GM12878 (cell line): ENCODE measurements at regions not wholly inside any gene's neighbourhood (a gene's known extent, or its start where the extent isn't known, plus 50 kb on each side); places are given as distances from the start of the nearest gene placed in this dataset.

Source experiments
- ATAC-seq: fragments of 200-7000 bp; cut with Tn5 transposase; 3 replicates; pipeline ENCODE4 v1.9.1; 2020; ENCODE audit warnings: mild to moderate bottlenecking, moderate library complexity
- BruUV-seq: library from RNA; stranded (reverse); fragments of 400-500 nt; replicated peaks from 2 replicates; lab custom pipeline; 2021; lab: Mats Ljungman, UMichigan
- CTCF ChIA-PET: fragments of 300-600 bp; sonication (Branson Sonifier 250); formaldehyde crosslinking; extraction: SDS; loops from one replicate; lab custom pipeline; 2021; ENCODE audit warnings: inconsistent platforms; lab: Yijun Ruan, JAX
- POLR2A ChIA-PET: fragments of 350-600 bp; formaldehyde crosslinking; extraction: SDS; loops from one replicate; lab custom pipeline; 2021; ENCODE audit warnings: inconsistent platforms; lab: Charles Lee
- RAD21 ChIA-PET: fragments of 300-600 bp; sonication (Branson Sonifier 250); formaldehyde crosslinking; loops from one replicate; lab custom pipeline; 2023; ENCODE audit warnings: antibody characterized with exemption; ENCODE audit not compliant: unreplicated experiment; lab: Charles Lee
- SMC1A ChIA-PET: fragments of 300-600 bp; sonication (Branson Sonifier 250); formaldehyde crosslinking; loops from one replicate; lab custom pipeline; 2023; ENCODE audit not compliant: unreplicated experiment, uncharacterized antibody; lab: Charles Lee
- DNase-seq: peaks from one replicate; pipeline ENCODE4 v3.0.0-alpha.2; 2011; ENCODE audit warnings: low read depth, low spot score
- FAIRE-seq: peaks from 3 replicates; lab custom pipeline; 2011; peaks lifted over from hg19 to GRCh38; lab: Jason Lieb, UNC
- H2AFZ ChIP-seq: 2 replicates; pipeline ENCODE4 v1.6.0; 2011; ENCODE audit warnings: low read depth, low read length, control low read depth; ENCODE audit not compliant: control insufficient read depth
- H3K27ac ChIP-seq: 2 replicates; pipeline ENCODE4 v1.5.1; 2011; ENCODE audit warnings: control low read depth; ENCODE audit not compliant: control insufficient read depth, insufficient read depth
- H3K27me3 ChIP-seq, 2 experiments: replicated peaks in 1 of 2; 2 replicates each; pipeline versions ENCODE4 v1.6.0 to v1.6.1; 2011; ENCODE audit warnings: low read length in 1 of 2; ENCODE audit not compliant: control insufficient read depth in 2 of 2, insufficient read depth in 2 of 2
- H3K36me3 ChIP-seq, 2 experiments: 2 replicates each; pipeline ENCODE4 v1.5.1; 2011; ENCODE audit warnings: low read length in 1 of 2; ENCODE audit not compliant: control insufficient read depth in 2 of 2, insufficient read depth in 2 of 2
- H3K4me1 ChIP-seq: 2 replicates; pipeline ENCODE4 v1.6.1; 2011; ENCODE audit warnings: mild to moderate bottlenecking, low read length, moderate library complexity, mixed read lengths; ENCODE audit not compliant: control insufficient read depth, insufficient read depth
- H3K4me2 ChIP-seq: 2 replicates; pipeline ENCODE4 v1.6.0; 2011; ENCODE audit warnings: control low read depth; ENCODE audit not compliant: control insufficient read depth, insufficient read depth
- H3K4me3 ChIP-seq: fragments of 200-600 bp; sonication (generic); 2 replicates; pipeline ENCODE4 v1.5.1; 2016
- H3K79me2 ChIP-seq: 2 replicates; pipeline ENCODE4 v1.6.0; 2011; ENCODE audit warnings: low read length; ENCODE audit not compliant: control insufficient read depth, insufficient read depth
- H3K9ac ChIP-seq: 2 replicates; pipeline ENCODE4 v1.8.0; 2011; ENCODE audit warnings: low read length, control low read depth, mixed read lengths; ENCODE audit not compliant: control insufficient read depth, insufficient read depth
- H3K9me3 ChIP-seq: replicated peaks from 3 replicates; pipeline ENCODE4 v1.5.1; 2011; ENCODE audit warnings: mild to moderate bottlenecking, low read length; ENCODE audit not compliant: control insufficient read depth, insufficient read depth
- H4K20me1 ChIP-seq: 2 replicates; pipeline ENCODE4 v1.6.0; 2011; ENCODE audit not compliant: control insufficient read depth, insufficient read depth
- ATF7 ChIP-seq: fragments of 450-650 bp; IDR thresholded peaks from 2 replicates; pipeline ENCODE4 v1.6.1; 2016; ENCODE audit warnings: low read depth, mild to moderate bottlenecking
- BACH1 ChIP-seq: fragments of 450-650 bp; IDR thresholded peaks from 2 replicates; pipeline ENCODE4 v1.6.1; 2017; ENCODE audit warnings: mild to moderate bottlenecking, borderline replicate concordance
- CBX5 ChIP-seq: sonication (generic); IDR thresholded peaks from 2 replicates; pipeline ENCODE4 v1.6.1; 2016; ENCODE audit warnings: low read depth, moderate library complexity, mild to moderate bottlenecking, inconsistent platforms
- CHD1 ChIP-seq: IDR thresholded peaks from 2 replicates; pipeline ENCODE4 v1.6.1; 2012; ENCODE audit warnings: low read depth, low read length, improper control_type of control experiment
- EP300 ChIP-seq, 2 experiments: fragments of 150-350 bp in 1 of 2; IDR thresholded peaks; 2 replicates each; pipeline ENCODE4 v1.6.1; 2011 to 2012; ENCODE audit warnings: low read depth in 2 of 2, low read length in 2 of 2, borderline replicate concordance in 1 of 2, improper control_type of control experiment in 1 of 2, inconsistent platforms in 1 of 2; ENCODE audit not compliant: control insufficient read depth in 1 of 2
- IRF4 ChIP-seq: IDR thresholded peaks from 2 replicates; pipeline ENCODE4 v1.6.1; 2011; ENCODE audit warnings: low read depth, low read length
- JUND ChIP-seq: IDR thresholded peaks from 2 replicates; pipeline ENCODE4 v1.6.1; 2012; ENCODE audit warnings: low read depth, mild to moderate bottlenecking, low read length, improper control_type of control experiment, moderate library complexity
- KAT2A ChIP-seq: conservative IDR thresholded peaks from 2 replicates; pipeline ENCODE4 v1.6.1; 2011; ENCODE audit warnings: low read depth, low read length; ENCODE audit not compliant: control insufficient read depth
- MTA3 ChIP-seq: IDR thresholded peaks from 2 replicates; pipeline ENCODE4 v1.6.1; 2012; ENCODE audit warnings: low read length, inconsistent platforms, borderline replicate concordance
- ZNF622 ChIP-seq: fragments of 450-650 bp; IDR thresholded peaks from 2 replicates; pipeline ENCODE4 v1.6.1; 2017; ENCODE audit warnings: mild to moderate bottlenecking, inconsistent platforms
- WGBS: methylation state at CpG from one replicate; pipeline ENCODE4 v1.1.6; 2016; ENCODE audit warnings: low lambda C conversion rate; ENCODE audit not compliant: insufficient replicate concordance, insufficient coverage; ENCODE audit errors: missing lambda C conversion rate; 5-methylcytosine and 5-hydroxymethylcytosine counted together
- in situ Hi-C: fragments of 300-500 bp; cut with MboI; formaldehyde crosslinking; loops from 9 replicates; pipeline ENCODE4 v1.14.3; 2018; ENCODE audit warnings: mixed read lengths
- intact Hi-C: fragments of 100-400 bp; cut with micrococcal nuclease; formaldehyde crosslinking; loops from one replicate; pipeline ENCODE4 v1.14.2; 2022; ENCODE audit not compliant: unreplicated experiment
- TF ChIP-seq, protein P1 (sequence below): IDR thresholded peaks from 2 replicates; pipeline ENCODE4 v1.6.1; 2011; ENCODE audit warnings: mild to moderate bottlenecking, low read depth, low read length, moderate library complexity; ENCODE audit not compliant: insufficient replicate concordance
- TF ChIP-seq, protein P2 (sequence below): IDR thresholded peaks from 2 replicates; pipeline ENCODE4 v1.6.1; 2012; ENCODE audit warnings: low read length, inconsistent platforms
- TF ChIP-seq, protein P3 (sequence below), 3 experiments: IDR thresholded peaks in 2 of 3; conservative IDR thresholded peaks in 1 of 3; 2 replicates each; pipeline ENCODE4 v1.5.1; 2011; ENCODE audit warnings: low read depth in 3 of 3, low read length in 3 of 3, mild to moderate bottlenecking in 3 of 3, control low read depth in 2 of 3, moderate library complexity in 2 of 3, inconsistent platforms in 1 of 3, mixed read lengths in 1 of 3; ENCODE audit not compliant: control insufficient read depth in 2 of 3, insufficient read depth in 1 of 3; ENCODE audit errors: extremely low read depth in 1 of 3
- TF ChIP-seq, protein P4 (sequence below): fragments of 450-650 bp; IDR thresholded peaks from 2 replicates; pipeline ENCODE4 v1.6.1; 2018; ENCODE audit warnings: borderline replicate concordance, mild to moderate bottlenecking; ENCODE audit not compliant: partially characterized antibody

DNA sequence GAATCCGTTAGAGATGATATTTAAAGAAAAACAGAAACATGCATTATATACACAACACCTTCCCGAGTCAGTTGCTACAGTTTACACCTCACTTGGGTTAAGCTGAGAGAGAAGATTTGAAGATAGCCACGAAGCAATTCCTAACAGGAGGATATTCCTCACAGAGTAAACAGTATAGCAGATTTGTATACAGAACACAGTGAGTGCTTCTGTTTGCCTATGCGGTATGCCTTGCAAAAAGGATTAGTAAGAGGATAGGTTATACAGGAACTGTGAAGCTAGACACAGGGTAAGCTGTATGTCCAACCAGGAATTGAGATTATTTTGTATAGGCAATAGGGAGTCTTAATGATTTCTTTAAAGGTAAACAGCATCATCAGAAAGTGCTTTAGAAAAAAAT is 471.8 kb downstream of the LIG4 start (continued):
- TF ChIP-seq, protein P1, sequence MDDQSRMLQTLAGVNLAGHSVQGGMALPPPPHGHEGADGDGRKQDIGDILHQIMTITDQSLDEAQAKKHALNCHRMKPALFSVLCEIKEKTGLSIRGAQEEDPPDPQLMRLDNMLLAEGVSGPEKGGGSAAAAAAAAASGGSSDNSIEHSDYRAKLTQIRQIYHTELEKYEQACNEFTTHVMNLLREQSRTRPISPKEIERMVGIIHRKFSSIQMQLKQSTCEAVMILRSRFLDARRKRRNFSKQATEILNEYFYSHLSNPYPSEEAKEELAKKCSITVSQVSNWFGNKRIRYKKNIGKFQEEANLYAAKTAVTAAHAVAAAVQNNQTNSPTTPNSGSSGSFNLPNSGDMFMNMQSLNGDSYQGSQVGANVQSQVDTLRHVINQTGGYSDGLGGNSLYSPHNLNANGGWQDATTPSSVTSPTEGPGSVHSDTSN = no peak
- TF ChIP-seq CHD1 (no peak), JUND (no peak), BACH1 (no peak)

DNA sequence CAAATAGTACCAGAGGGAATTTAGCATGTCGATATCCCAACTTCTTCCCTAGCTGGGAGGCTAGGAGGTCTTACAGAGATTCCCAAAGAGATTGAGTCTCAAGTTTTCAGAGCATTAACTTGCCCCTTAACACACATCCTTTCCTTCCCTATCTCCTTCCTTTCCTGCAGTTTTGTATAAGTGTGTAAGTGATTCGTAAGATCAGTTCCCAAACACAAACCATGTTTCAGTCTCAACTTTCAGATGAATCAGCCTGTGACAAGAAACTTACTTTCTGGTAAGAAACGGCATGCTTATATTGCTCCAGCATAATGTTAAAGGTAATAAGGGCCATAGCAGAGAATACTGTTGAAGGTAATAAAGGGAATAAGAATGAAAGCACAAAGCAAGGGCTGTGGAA is 472.2 kb downstream of the LIG4 start:
- Histone ChIP-seq H3K9ac (no peak overlapping the region), H4K20me1 (no peaks in the 10 kb centered on the region), H3K79me2 (no peaks in the 10 kb centered on the region), H3K9me3 (no peaks in the 10 kb centered on the region), H3K4me2 (no peak overlapping the region), H3K4me1 (no peaks in the 10 kb centered on the region), H2AFZ (no peak overlapping the region), H3K27ac (no peak overlapping the region), H3K4me3 (no peak overlapping the region), H3K36me3 (no peaks in the 10 kb centered on the region), H3K27me3 (no peaks in the 10 kb centered on the region)
- in situ Hi-C loops = no loop called here
- no TSS peak for BruUV-seq
- FAIRE-seq = no peak
- intact Hi-C loops = no loop called here
- ATAC-seq = no peak
- 10% methylated on average over 3 of the region's 3 CpGs for WGBS
- RAD21 ChIA-PET = no interaction called here
- CTCF ChIA-PET = no interaction called here
- DNase-seq = no peak
- SMC1A ChIA-PET = no interaction called here
- POLR2A ChIA-PET = no interaction called here
- TF ChIP-seq, protein P2, sequence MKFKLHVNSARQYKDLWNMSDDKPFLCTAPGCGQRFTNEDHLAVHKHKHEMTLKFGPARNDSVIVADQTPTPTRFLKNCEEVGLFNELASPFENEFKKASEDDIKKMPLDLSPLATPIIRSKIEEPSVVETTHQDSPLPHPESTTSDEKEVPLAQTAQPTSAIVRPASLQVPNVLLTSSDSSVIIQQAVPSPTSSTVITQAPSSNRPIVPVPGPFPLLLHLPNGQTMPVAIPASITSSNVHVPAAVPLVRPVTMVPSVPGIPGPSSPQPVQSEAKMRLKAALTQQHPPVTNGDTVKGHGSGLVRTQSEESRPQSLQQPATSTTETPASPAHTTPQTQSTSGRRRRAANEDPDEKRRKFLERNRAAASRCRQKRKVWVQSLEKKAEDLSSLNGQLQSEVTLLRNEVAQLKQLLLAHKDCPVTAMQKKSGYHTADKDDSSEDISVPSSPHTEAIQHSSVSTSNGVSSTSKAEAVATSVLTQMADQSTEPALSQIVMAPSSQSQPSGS = no peak
- TF ChIP-seq EP300 (IDR thresholded peaks at IDR 0.05; ENCODE audit: borderline replicate concordance in 1 of 2, control insufficient read depth in 1 of 2, low read depth in 2 of 2, low read length in 2 of 2) = no peak
- no peak for TF ChIP-seq KAT2A
- no peak for TF ChIP-seq IRF4
- TF ChIP-seq ATF7 = no peak
- TF ChIP-seq MTA3 = no peak
- TF ChIP-seq, protein P3, sequence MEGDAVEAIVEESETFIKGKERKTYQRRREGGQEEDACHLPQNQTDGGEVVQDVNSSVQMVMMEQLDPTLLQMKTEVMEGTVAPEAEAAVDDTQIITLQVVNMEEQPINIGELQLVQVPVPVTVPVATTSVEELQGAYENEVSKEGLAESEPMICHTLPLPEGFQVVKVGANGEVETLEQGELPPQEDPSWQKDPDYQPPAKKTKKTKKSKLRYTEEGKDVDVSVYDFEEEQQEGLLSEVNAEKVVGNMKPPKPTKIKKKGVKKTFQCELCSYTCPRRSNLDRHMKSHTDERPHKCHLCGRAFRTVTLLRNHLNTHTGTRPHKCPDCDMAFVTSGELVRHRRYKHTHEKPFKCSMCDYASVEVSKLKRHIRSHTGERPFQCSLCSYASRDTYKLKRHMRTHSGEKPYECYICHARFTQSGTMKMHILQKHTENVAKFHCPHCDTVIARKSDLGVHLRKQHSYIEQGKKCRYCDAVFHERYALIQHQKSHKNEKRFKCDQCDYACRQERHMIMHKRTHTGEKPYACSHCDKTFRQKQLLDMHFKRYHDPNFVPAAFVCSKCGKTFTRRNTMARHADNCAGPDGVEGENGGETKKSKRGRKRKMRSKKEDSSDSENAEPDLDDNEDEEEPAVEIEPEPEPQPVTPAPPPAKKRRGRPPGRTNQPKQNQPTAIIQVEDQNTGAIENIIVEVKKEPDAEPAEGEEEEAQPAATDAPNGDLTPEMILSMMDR (IDR thresholded peaks at IDR 0.05 in 2 of 3, conservative IDR thresholded peaks at IDR 0.05 in 1 of 3; ENCODE audit: control insufficient read depth in 2 of 3, extremely low read depth in 1 of 3, insufficient read depth in 1 of 3, low read depth in 3 of 3, low read length in 3 of 3) = no peak
- no peak for TF ChIP-seq ZNF622
- TF ChIP-seq, protein P4, sequence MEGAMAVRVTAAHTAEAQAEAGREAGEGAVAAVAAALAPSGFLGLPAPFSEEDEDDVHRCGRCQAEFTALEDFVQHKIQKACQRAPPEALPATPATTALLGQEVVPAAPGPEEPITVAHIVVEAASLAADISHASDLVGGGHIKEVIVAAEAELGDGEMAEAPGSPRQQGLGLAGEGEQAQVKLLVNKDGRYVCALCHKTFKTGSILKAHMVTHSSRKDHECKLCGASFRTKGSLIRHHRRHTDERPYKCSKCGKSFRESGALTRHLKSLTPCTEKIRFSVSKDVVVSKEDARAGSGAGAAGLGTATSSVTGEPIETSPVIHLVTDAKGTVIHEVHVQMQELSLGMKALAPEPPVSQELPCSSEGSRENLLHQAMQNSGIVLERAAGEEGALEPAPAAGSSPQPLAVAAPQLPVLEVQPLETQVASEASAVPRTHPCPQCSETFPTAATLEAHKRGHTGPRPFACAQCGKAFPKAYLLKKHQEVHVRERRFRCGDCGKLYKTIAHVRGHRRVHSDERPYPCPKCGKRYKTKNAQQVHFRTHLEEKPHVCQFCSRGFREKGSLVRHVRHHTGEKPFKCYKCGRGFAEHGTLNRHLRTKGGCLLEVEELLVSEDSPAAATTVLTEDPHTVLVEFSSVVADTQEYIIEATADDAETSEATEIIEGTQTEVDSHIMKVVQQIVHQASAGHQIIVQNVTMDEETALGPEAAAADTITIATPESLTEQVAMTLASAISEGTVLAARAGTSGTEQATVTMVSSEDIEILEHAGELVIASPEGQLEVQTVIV = no peak
- no peak for TF ChIP-seq CBX5
